ENCODE measurements at regions not wholly inside any gene's neighbourhood (a gene's known extent, or its start where the extent isn't known, plus 50 kb on each side); places are given as distances from the start of the nearest gene placed in this dataset.

- Histone ChIP-seq H2AFZ (ENCODE audit: low read depth, low read length) (no peak overlapping the region), H3K79me2 (ENCODE audit: control insufficient read depth, insufficient read depth, low read length) (no peaks in the 10 kb centered on the region), H3K4me1 (ENCODE audit: control insufficient read depth, extremely low read depth, insufficient read depth, low read length) (no peaks in the 10 kb centered on the region), H3K9ac (replicated peaks; ENCODE audit: extremely low read depth, insufficient read depth, low read length) (no peak overlapping the region), H3K9me3 (replicated peaks; ENCODE audit: control insufficient read depth, insufficient read depth, low read length) (no peaks in the 10 kb centered on the region), H3K27ac (ENCODE audit: insufficient read depth, low read depth, low read length) (no peak overlapping the region), H3K27me3 (ENCODE audit: control insufficient read depth in 2 of 2, insufficient read depth in 2 of 2, low read length in 2 of 2) (peaks cover 0 to 2% of the 10 kb centered on the region in 2 experiments), H4K20me1 (replicated peaks; ENCODE audit: control insufficient read depth, extremely low read depth, insufficient read depth, low read length) (no peaks in the 10 kb centered on the region), H3K4me3 (replicated peaks in 1 of 3; ENCODE audit: insufficient read depth in 1 of 3, low read depth in 1 of 3, low read length in 3 of 3) (no peak overlapping the region), H3K4me2 (ENCODE audit: insufficient read depth, low read length) (no peak overlapping the region), H3K9me1 (replicated peaks; ENCODE audit: control insufficient read depth, extremely low read depth, insufficient read depth, low read length) (no peaks in the 10 kb centered on the region), H3K36me3 (ENCODE audit: control insufficient read depth in 2 of 2, extremely low read depth in 1 of 2, insufficient read depth in 2 of 2, low read length in 2 of 2) (no peaks in the 10 kb centered on the region)
- TF ChIP-seq, protein P1, sequence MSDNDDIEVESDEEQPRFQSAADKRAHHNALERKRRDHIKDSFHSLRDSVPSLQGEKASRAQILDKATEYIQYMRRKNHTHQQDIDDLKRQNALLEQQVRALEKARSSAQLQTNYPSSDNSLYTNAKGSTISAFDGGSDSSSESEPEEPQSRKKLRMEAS (IDR thresholded peaks at IDR 0.05; ENCODE audit: insufficient read depth, insufficient read length), result no peak
- TF ChIP-seq POLR2AphosphoS5 (IDR thresholded peaks at IDR 0.05; ENCODE audit: insufficient read depth, low read depth, low read length), result no peak
- TF ChIP-seq GATA2 (IDR thresholded peaks at IDR 0.05; ENCODE audit: insufficient read depth, insufficient read length, low read depth, low read length), result no peak
- TF ChIP-seq, protein P2, sequence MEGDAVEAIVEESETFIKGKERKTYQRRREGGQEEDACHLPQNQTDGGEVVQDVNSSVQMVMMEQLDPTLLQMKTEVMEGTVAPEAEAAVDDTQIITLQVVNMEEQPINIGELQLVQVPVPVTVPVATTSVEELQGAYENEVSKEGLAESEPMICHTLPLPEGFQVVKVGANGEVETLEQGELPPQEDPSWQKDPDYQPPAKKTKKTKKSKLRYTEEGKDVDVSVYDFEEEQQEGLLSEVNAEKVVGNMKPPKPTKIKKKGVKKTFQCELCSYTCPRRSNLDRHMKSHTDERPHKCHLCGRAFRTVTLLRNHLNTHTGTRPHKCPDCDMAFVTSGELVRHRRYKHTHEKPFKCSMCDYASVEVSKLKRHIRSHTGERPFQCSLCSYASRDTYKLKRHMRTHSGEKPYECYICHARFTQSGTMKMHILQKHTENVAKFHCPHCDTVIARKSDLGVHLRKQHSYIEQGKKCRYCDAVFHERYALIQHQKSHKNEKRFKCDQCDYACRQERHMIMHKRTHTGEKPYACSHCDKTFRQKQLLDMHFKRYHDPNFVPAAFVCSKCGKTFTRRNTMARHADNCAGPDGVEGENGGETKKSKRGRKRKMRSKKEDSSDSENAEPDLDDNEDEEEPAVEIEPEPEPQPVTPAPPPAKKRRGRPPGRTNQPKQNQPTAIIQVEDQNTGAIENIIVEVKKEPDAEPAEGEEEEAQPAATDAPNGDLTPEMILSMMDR (IDR thresholded peaks at IDR 0.05; ENCODE audit: extremely low read depth in 1 of 2, insufficient read depth in 1 of 2, low read depth in 1 of 2, low read length in 2 of 2), result no peak
- TF ChIP-seq FOS (IDR thresholded peaks at IDR 0.05; ENCODE audit: borderline replicate concordance, insufficient read depth, low read length), result no peak
- TF ChIP-seq POLR2A (IDR thresholded peaks at IDR 0.05; ENCODE audit: low read depth, low read length), result no peak
- no peak for TF ChIP-seq JUN (IDR thresholded peaks at IDR 0.05; ENCODE audit: borderline replicate concordance, insufficient read depth, insufficient read length, low read depth)
- TF ChIP-seq MYC (IDR thresholded peaks at IDR 0.05; ENCODE audit: low read depth, low read length), result no peak
- TF ChIP-seq EZH2 (IDR thresholded peaks at IDR 0.05; ENCODE audit: borderline replicate concordance, low read depth, low read length, severe bottlenecking), result no peak
- FAIRE-seq (no peak), DNase-seq (ENCODE audit: low read depth, low spot score) (no peak)
- BruUV-seq (replicated peaks), result no TSS peak
- intact Hi-C loops (cut with micrococcal nuclease) (loop anchor here (5.0 kb wide), 1 partner anchor 266 kb away; no protein-coding TSS in a partner anchor), dilution Hi-C loops (cut with MboI; ENCODE audit: extremely low pct_ligation_motif_present, low sequenced_read_pairs) (no loop called here)
- CTCF ChIA-PET, result no interaction called here
- POLR2A ChIA-PET, result no interaction called here
Measured at GRCh38 chr7:83273699-83274098, 111.0 kb upstream of the PCLO start.
